Osteocyte (in vitro differentiated cells): ENCODE measurements at regions not wholly inside any gene's neighbourhood (a gene's known extent, or its start where the extent isn't known, plus 50 kb on each side); places are given as distances from the start of the nearest gene placed in this dataset.

Source experiments
- DNase-seq: peaks from one replicate; pipeline ENCODE4 v3.0.0; 2021; ENCODE audit warnings: mixed read lengths; ENCODE audit not compliant: unreplicated experiment; ENCODE audit errors: extremely low spot score
- H3K27ac Mint-ChIP-seq: one replicate; pipeline ENCODE4 v1.8.0; 2021; ENCODE audit warnings: mild to moderate bottlenecking, mixed read lengths; ENCODE audit not compliant: unreplicated experiment
- H3K27me3 Mint-ChIP-seq: one replicate; pipeline ENCODE4 v1.8.0; 2021; ENCODE audit warnings: mixed read lengths; ENCODE audit not compliant: unreplicated experiment
- H3K36me3 Mint-ChIP-seq: one replicate; pipeline ENCODE4 v1.8.0; 2021; ENCODE audit warnings: mixed read lengths; ENCODE audit not compliant: unreplicated experiment
- H3K4me1 Mint-ChIP-seq: one replicate; pipeline ENCODE4 v1.8.0; 2021; ENCODE audit warnings: mixed read lengths; ENCODE audit not compliant: unreplicated experiment
- H3K4me3 Mint-ChIP-seq: one replicate; pipeline ENCODE4 v1.8.0; 2021; ENCODE audit warnings: mild to moderate bottlenecking, moderate library complexity, mixed read lengths; ENCODE audit not compliant: unreplicated experiment
- H3K9me3 Mint-ChIP-seq: one replicate; pipeline ENCODE4 v1.8.0; 2021; ENCODE audit warnings: mixed read lengths; ENCODE audit not compliant: unreplicated experiment
- CTCF ChIP-seq: fragments of 200-600 bp; sonication (generic); IDR thresholded peaks from 2 replicates; pipeline ENCODE4 v1.5.0; 2021; ENCODE audit warnings: antibody characterized with exemption, mild to moderate bottlenecking, moderate library complexity

- Mint-ChIP-seq H3K9me3 (peaks cover 5% of the 10 kb centered on the region), H3K27me3 (no peaks in the 10 kb centered on the region), H3K4me1 (no peaks in the 10 kb centered on the region), H3K27ac (no peak overlapping the region), H3K36me3 (no peaks in the 10 kb centered on the region), H3K4me3 (no peak overlapping the region)
- no peak for TF ChIP-seq CTCF
- DNase-seq = no peak
Observed at GRCh38 chr13:74633734-74634133, 499.5 kb upstream of the KLF12 start.

GRCh38 chr13:74629985-74630384 is 495.8 kb upstream of the KLF12 start:
- DNase-seq = no peak
- Mint-ChIP-seq H3K4me1 (no peaks in the 10 kb centered on the region), H3K36me3 (no peaks in the 10 kb centered on the region), H3K27ac (no peak overlapping the region), H3K27me3 (no peaks in the 10 kb centered on the region), H3K9me3 (peaks cover 5% of the 10 kb centered on the region), H3K4me3 (no peak overlapping the region)
- no peak for TF ChIP-seq CTCF

GRCh38 chr13:74625541-74625940 is 491.3 kb upstream of the KLF12 start:
- no peak for DNase-seq
- no peaks in the 10 kb centered on the region for H3K4me1 Mint-ChIP-seq
- H3K4me3 Mint-ChIP-seq = no peak overlapping the region
- no peaks in the 10 kb centered on the region for H3K27me3 Mint-ChIP-seq
- no peaks in the 10 kb centered on the region for H3K36me3 Mint-ChIP-seq
- H3K27ac Mint-ChIP-seq = no peak overlapping the region
- TF ChIP-seq CTCF = no peak
- H3K9me3 Mint-ChIP-seq = peaks cover 8% of the 10 kb centered on the region

- Mint-ChIP-seq H3K36me3 (no peaks in the 10 kb centered on the region), H3K4me1 (no peaks in the 10 kb centered on the region), H3K9me3 (peaks cover 4% of the 10 kb centered on the region), H3K27me3 (no peaks in the 10 kb centered on the region), H3K4me3 (no peak overlapping the region), H3K27ac (no peak overlapping the region)
- no peak for DNase-seq
- no peak for TF ChIP-seq CTCF
Observed at GRCh38 chr13:74623761-74624160, 489.6 kb upstream of the KLF12 start.

- Mint-ChIP-seq H3K27me3 (no peaks in the 10 kb centered on the region), H3K36me3 (no peaks in the 10 kb centered on the region), H3K4me1 (no peaks in the 10 kb centered on the region), H3K9me3 (peaks cover 4% of the 10 kb centered on the region), H3K27ac (no peak overlapping the region), H3K4me3 (no peak overlapping the region)
- TF ChIP-seq CTCF = no peak
- DNase-seq = no peak
Observed at GRCh38 chr13:74622284-74622683, 488.1 kb upstream of the KLF12 start.
